ENCODE measurements at regions not wholly inside any gene's neighbourhood (a gene's known extent, or its start where the extent isn't known, plus 50 kb on each side); places are given as distances from the start of the nearest gene placed in this dataset.

GRCh38 chr22:48057116-48057835 lies 1294.8 kb downstream of the TBC1D22A start:
- TF ChIP-seq POLR2A (IDR thresholded peaks at IDR 0.05) (no peak), POLR2AphosphoS5 (IDR thresholded peaks at IDR 0.05) (no peak), CTCF (IDR thresholded peaks at IDR 0.05 in 8 of 11, conservative IDR thresholded peaks at IDR 0.05 in 3 of 11) (no peak)
- DNase-seq: no peak
- intact Hi-C loops (cut with DNase I; ENCODE audit: low total_unique reads): no loop called here
- peaks cover 0 to 12% (median 0%) of the 10 kb centered on the region in 8 donors for H3K9me3 ChIP-seq
- H3K27me3 ChIP-seq (replicated peaks in 1 of 7): peaks cover 0 to 34% (median 0%) of the 10 kb centered on the region in 7 donors
- no peaks in the 10 kb centered on the region for H3K4me1 ChIP-seq
- no peaks in the 10 kb centered on the region for H3K36me3 ChIP-seq
- H3K27ac ChIP-seq: no peak overlapping the region
- H3K4me3 ChIP-seq: no peak overlapping the region
- WGBS, 5 donors: 79 to 84% (median 82%) methylated on average over 22 of the region's 22 CpGs

- H3K4me3 ChIP-seq: no peak overlapping the region
- H3K36me3 ChIP-seq: no peaks in the 10 kb centered on the region
- 86 to 93% (median 90%) methylated on average over 11 of the region's 11 CpGs for WGBS, 5 donors
- no peak overlapping the region for H3K27ac ChIP-seq
- peaks cover 0 to 12% (median 0%) of the 10 kb centered on the region in 8 donors for H3K9me3 ChIP-seq
- peaks cover 0 to 34% (median 0%) of the 10 kb centered on the region in 7 donors for H3K27me3 ChIP-seq (replicated peaks in 1 of 7)
- intact Hi-C loops (cut with DNase I; ENCODE audit: low total_unique reads): no loop called here
- TF ChIP-seq CTCF (IDR thresholded peaks at IDR 0.05 in 8 of 11, conservative IDR thresholded peaks at IDR 0.05 in 3 of 11) (no peak), POLR2A (IDR thresholded peaks at IDR 0.05) (no peak)
- H3K4me1 ChIP-seq: no peaks in the 10 kb centered on the region
- DNase-seq: no peak
These were observed 1293.4 kb downstream of the TBC1D22A start for GRCh38 chr22:48055827-48056226.

GRCh38 chr22:48055185-48055584 lies 1292.7 kb downstream of the TBC1D22A start:
- TF ChIP-seq CTCF (IDR thresholded peaks at IDR 0.05 in 8 of 11, conservative IDR thresholded peaks at IDR 0.05 in 3 of 11) (no peak), POLR2AphosphoS5 (IDR thresholded peaks at IDR 0.05) (no peak), POLR2A (IDR thresholded peaks at IDR 0.05) (no peak)
- Histone ChIP-seq H3K27me3 (replicated peaks in 1 of 7) (peaks cover 0 to 32% (median 0%) of the 10 kb centered on the region in 7 donors), H3K36me3 (no peaks in the 10 kb centered on the region), H3K9me3 (peaks cover 0 to 12% (median 0%) of the 10 kb centered on the region in 8 donors), H3K4me1 (no peaks in the 10 kb centered on the region), H3K27ac (no peak overlapping the region), H3K4me3 (no peak overlapping the region)
- 91 to 100% (median 95%) methylated on average over 1 of the region's 1 CpG for WGBS, 5 donors
- intact Hi-C loops (cut with DNase I; ENCODE audit: low total_unique reads): no loop called here
- no peak for DNase-seq

- DNase-seq: no peak
- Histone ChIP-seq H3K4me1 (no peaks in the 10 kb centered on the region), H3K27ac (no peak overlapping the region), H3K9me3 (peaks cover 0 to 10% (median 0%) of the 10 kb centered on the region in 8 donors), H3K4me3 (no peak overlapping the region), H3K36me3 (no peaks in the 10 kb centered on the region), H3K27me3 (replicated peaks in 1 of 7) (peaks cover 0 to 31% (median 0%) of the 10 kb centered on the region in 7 donors)
- intact Hi-C loops (cut with DNase I; ENCODE audit: low total_unique reads): no loop called here
- WGBS, 5 donors: 71 to 84% (median 81%) methylated on average over 14 of the region's 14 CpGs
- TF ChIP-seq CTCF (IDR thresholded peaks at IDR 0.05 in 8 of 11, conservative IDR thresholded peaks at IDR 0.05 in 3 of 11): no peak
- TF ChIP-seq POLR2A (IDR thresholded peaks at IDR 0.05): no peak
- TF ChIP-seq POLR2AphosphoS5 (IDR thresholded peaks at IDR 0.05): no peak
These were observed 1292.1 kb downstream of the TBC1D22A start for GRCh38 chr22:48054596-48054995.

All from spleen (tissue), 11 donors.